GM19240 (cell line): ENCODE measurements at regions not wholly inside any gene's neighbourhood (a gene's known extent, or its start where the extent isn't known, plus 50 kb on each side); places are given as distances from the start of the nearest gene placed in this dataset.

ENCODE experiments used
- DNase-seq: peaks from one replicate; pipeline ENCODE4 v3.0.0; 2011; ENCODE audit warnings: low spot score; ENCODE audit not compliant: insufficient read length

DNA sequence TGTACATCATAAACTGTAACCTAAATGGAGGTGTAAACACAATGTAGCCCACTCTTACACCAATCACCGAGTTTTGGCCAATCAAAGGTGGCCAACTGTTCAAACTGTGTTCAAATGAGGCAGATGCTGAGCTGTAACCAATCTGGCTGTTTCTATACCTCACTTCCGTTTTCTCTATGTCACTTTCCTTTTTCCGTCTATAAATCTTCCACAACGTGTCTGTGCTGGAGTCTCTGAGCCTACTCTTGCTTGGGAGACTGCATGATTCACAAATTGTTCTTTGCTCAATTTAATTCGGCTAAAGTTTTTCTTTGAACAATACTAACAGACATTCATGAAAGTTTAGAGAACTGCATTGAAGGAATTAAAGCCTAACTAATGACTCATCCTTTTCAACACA lies 547.1 kb upstream of the USP15 start:
- DNase-seq = no peak

DNA sequence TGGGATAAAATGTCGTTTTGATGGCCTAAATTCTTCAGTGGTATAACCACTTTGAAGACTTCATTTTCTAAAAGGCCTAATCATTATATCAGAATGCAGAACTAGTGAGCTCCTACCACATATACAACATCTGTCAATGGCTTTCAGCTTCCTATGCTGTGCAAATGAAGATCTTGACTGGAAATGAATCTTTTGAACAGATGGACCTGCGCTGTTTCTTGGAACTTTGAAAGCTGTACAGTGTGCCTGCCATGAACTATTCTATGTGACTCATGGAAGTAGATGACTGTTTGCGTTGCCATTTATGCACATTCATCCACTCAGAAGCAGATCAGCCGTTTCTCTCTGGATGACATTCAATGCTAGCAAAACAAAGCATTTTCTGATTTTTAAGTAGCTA lies 542.2 kb upstream of the USP15 start:
- no peak for DNase-seq

GRCh38 chr12:61739925-61740324 lies 520.3 kb upstream of the USP15 start:
- DNase-seq = no peak

DNA sequence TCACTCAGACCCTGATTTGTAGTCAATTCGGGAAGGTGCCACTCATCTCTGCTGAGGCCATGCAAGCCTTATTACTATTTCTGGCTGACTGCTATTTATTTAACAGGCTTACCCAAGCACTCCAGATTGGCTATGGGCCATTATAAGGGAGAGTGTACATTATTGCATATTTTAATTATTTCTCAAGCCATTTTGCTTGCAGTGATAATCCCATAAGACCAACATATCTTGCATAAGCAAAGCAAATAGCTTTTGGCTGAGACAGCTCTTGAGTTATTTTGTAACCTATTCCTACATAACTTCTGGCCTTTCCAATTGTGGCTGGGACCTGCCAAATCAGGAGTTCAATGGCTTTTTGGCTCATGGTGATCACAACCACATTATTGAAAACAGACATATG lies 509.6 kb upstream of the USP15 start:
- DNase-seq = no peak

DNA sequence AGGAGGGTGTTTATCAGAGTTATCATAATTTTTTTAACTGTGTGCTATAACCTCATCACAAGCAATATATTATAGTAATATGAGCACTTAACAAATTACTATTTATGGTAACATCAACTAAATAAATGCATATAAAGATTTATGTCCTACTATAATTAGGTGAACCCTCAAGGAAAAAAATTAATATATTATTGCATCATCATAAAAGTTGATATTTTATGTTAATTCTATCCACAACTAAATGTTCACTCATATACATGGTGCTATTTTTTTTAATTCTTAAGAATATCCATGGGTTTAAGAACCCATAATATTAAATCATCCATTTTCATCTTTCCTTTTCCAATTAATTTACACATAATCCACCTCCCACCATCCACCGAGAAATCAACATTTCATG lies 506.0 kb upstream of the USP15 start:
- DNase-seq = no peak

DNA sequence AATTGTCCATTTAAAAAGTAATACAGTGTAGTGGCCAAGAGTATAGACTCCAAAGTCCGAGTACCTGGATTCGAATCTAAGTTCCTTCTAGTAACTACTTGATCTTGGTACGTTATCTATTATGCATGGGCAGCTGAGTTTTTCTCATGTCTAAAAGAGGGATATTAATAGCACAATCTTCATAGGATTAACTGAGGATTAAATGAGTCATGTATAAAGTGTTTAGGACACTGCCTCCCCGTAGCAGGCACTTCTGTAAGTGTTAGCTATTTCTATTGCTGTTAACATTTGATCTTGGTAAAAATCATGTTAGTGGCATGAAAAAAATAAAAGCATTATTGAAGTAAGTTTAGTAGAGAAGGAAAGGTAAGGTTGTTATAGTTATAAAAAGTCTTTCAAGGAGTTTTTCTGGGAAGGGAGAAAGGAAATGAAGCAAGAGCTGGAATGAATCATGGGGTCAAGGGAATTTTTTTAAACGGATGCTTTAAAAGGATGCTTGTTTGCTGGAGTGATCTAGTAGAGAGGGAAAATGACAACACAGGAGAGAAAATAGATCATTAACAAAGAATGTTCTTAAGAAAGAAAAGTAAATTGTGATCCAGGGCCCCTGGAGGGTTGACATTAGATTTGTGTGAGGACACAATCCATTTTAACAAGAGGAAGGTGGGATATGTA lies 502.2 kb upstream of the USP15 start:
- no peak for DNase-seq

GRCh38 chr12:61758661-61759060 lies 501.5 kb upstream of the USP15 start:
- no peak for DNase-seq

DNA sequence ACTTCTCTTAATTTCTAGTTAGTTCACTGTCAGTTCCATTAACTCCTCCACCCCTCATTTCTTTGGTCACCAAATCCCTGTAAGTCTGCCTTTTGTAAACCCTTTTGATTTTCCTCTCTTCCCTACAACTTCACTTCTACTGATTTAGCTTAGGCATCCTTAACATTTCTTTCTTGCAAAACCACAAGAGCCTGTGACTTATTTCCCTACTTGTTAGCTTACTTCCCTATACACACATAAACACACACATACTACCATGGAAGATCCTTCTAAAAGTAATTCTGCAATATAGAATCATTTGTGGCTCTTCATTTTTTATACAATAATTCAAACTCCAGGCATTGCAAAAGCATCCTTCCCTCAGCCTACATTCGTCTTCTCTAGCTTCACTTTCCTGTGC lies 494.3 kb upstream of the USP15 start:
- no peak for DNase-seq

DNA sequence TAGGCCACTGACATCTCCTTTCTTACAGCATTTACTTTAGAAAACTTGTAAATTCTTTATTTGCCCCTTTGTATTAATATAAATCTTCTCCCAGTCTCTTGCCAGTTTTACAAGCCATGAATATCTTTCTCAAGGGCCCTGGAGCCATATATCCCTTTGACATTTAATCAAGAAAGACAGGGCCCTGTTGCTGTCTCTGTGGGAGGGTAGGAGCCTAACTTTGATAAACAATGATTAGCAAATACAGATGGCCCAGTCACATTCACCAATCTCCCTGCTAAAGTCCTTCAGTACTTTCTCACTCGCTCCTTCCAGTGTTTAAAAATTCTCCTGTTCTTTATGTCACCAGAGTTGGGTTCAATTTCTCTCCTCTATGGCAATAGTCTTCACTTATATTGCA lies 479.8 kb upstream of the USP15 start:
- no peak for DNase-seq

GRCh38 chr12:61781021-61781581 lies 479.1 kb upstream of the USP15 start:
- no peak for DNase-seq

DNA sequence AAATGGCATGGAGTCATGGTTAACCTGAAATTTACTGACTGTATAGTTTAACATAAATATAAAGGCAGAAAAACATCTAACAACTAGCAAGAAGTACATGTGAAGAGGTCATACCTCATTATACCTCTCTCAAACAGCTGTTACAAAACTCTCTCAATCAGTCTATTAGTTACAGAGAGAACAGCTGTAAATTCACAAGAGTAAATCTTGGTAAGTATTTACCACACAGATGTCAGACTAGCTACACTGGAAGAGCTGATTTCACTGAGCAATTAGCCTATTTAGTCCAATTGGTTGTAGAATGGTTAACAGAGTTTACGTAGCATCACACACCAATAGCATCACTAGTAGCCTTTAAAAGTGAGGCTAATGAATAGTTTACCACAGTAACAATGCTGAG lies 463.4 kb upstream of the USP15 start:
- no peak for DNase-seq

- no peak for DNase-seq
Measured at GRCh38 chr12:61797266-61797665, 462.9 kb upstream of the USP15 start.

- DNase-seq = no peak
Measured at GRCh38 chr12:61798778-61799177, 461.4 kb upstream of the USP15 start.

- DNase-seq = no peak
Measured at GRCh38 chr12:61804301-61804700, 455.9 kb upstream of the USP15 start.

- DNase-seq = no peak
Measured at GRCh38 chr12:61808856-61809255, 451.3 kb upstream of the USP15 start.

GRCh38 chr12:61810486-61810885 lies 449.7 kb upstream of the USP15 start:
- DNase-seq = no peak

GRCh38 chr12:61821381-61821780 lies 438.8 kb upstream of the USP15 start:
- DNase-seq = no peak

- no peak for DNase-seq
Measured at GRCh38 chr12:61823102-61823501, 437.1 kb upstream of the USP15 start.

- no peak for DNase-seq
Measured at GRCh38 chr12:61846765-61847164, 413.4 kb upstream of the USP15 start.

- DNase-seq = no peak
Measured at GRCh38 chr12:61848893-61849292, 411.3 kb upstream of the USP15 start.

GRCh38 chr12:61853945-61854344 lies 406.3 kb upstream of the USP15 start:
- DNase-seq = no peak

DNA sequence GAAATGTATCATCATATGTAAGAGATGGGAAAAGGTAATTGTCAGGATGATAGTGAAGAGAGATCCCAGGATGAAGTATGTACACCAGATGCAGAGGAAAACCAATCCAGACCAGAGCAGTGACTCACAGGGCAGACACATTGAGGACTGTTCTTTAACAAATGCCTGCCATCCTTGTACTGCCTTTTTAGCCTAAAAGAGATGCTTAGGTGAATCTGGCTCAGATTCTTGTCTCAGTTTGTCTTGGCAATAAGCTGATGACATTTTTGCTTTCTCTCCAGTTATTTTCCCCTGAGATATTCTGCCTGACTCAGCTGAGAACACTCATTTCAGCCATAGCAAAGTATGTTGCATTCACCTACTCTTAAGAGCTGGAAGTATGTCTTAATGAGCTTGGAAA lies 405.3 kb upstream of the USP15 start:
- no peak for DNase-seq

DNA sequence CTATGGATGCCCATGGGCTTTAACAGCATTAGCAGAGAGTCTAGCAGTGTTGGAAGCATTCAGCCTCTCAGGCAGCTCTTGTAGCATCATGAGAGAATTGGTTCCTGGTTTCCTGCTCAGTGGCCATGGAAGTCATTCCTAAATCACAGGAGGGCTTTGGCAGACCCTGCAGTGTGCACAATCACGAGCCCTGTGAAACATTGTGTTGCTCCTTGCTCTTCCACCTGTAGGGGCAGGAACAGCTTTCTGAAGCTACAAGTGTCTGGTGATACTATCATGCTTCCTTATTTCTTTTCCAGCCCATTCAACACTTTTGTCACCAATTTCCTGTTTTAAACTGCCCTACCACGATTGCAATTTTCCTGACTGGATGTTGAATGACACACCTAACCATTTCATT lies 402.2 kb upstream of the USP15 start:
- DNase-seq = no peak

DNA sequence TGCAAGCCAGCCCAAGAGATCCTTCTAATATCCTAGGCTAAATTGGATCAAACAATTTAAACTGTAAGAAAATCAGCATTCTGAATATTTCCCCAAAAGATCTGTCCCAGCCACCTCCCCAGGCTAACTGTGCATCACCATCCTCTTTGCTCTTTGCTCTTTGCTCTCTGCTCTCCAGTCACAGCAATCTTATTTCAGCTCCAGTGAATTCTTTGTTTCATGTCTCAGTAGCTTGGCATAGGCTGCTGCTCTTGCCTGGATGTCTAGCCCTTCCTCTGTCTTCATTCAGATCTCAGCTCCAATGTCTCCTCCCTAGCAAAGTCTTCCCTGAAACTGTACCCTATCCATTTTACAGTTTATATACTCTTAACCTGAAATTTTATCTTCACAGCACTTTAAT lies 399.8 kb upstream of the USP15 start:
- no peak for DNase-seq
